ENCODE measurements at regions not wholly inside any gene's neighbourhood (a gene's known extent, or its start where the extent isn't known, plus 50 kb on each side); places are given as distances from the start of the nearest gene placed in this dataset.

DNA sequence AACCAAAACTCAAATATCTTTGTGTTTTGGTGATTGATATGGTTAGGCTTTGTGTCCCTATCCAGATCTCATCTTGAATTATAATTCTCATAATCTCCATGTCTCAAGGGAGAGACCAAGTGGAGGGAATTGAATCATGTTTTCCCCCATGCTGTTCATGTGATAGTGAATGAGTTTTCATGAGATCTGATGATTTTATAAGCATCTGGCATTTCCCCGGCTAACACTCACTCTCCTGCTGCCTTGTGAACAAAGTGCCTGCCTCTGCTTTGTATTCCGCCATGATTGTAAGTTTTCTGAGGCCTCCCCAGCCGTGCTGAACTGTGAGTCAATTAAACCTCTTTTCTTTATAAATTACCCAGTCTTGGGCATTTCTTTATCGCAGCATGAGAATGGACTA lies 419.5 kb downstream of the SH2D4B start:
- no peak for TF ChIP-seq CTCF (IDR thresholded peaks at IDR 0.05)
- no peak for TF ChIP-seq POLR2A (IDR thresholded peaks at IDR 0.05)
